ENCODE measurements at regions not wholly inside any gene's neighbourhood (a gene's known extent, or its start where the extent isn't known, plus 50 kb on each side); places are given as distances from the start of the nearest gene placed in this dataset.

GRCh38 chr13:73158851-73159250, 100.0 kb downstream of the KLF5 start:
- Histone ChIP-seq H2AFZ (ENCODE audit: low read depth, low read length, poor library complexity, severe bottlenecking) (peak overlapping the region; percentile 90), H3K4me3 (replicated peaks in 1 of 2; ENCODE audit: low read depth in 1 of 2, low read length in 2 of 2) (no peak overlapping the region), H3K9me3 (ENCODE audit: control insufficient read depth in 1 of 2, insufficient read depth in 1 of 2, low read depth in 1 of 2, low read length in 2 of 2) (peaks cover 0 to 4% of the 10 kb centered on the region in 2 experiments; a peak in 1 of 4 replicates), H3K4me2 (ENCODE audit: low read length) (no peak overlapping the region), H3K9ac (ENCODE audit: low read length) (no peak overlapping the region), H3K36me3 (ENCODE audit: control insufficient read depth in 1 of 2, insufficient read depth in 2 of 2, low read length in 2 of 2) (no peaks in the 10 kb centered on the region), H3K4me1 (ENCODE audit: control insufficient read depth in 1 of 2, insufficient read depth in 2 of 2, low read length in 2 of 2) (peaks cover 5 to 15% of the 10 kb centered on the region in 2 experiments; a peak in 3 of 4 replicates), H3K27ac (ENCODE audit: low read depth, low read length) (no peak overlapping the region), H3K79me2 (ENCODE audit: insufficient read depth, low read length) (no peaks in the 10 kb centered on the region), H3K9me2 (ENCODE audit: insufficient read depth) (no peaks in the 10 kb centered on the region), H3K27me3 (ENCODE audit: insufficient read depth, low read length) (no peaks in the 10 kb centered on the region), H4K20me1 (ENCODE audit: insufficient read depth) (no peaks in the 10 kb centered on the region)
- TF ChIP-seq REST (IDR thresholded peaks at IDR 0.05; ENCODE audit: low read depth) (no peak), ATF3 (IDR thresholded peaks at IDR 0.05) (no peak), EZH2 (IDR thresholded peaks at IDR 0.05) (no peak), RAD21 (IDR thresholded peaks at IDR 0.05; ENCODE audit: low read depth) (no peak), SIN3A (IDR thresholded peaks at IDR 0.05; ENCODE audit: low read depth) (no peak), CEBPB (IDR thresholded peaks at IDR 0.05; ENCODE audit: low read depth) (no peak), SP1 (IDR thresholded peaks at IDR 0.05; ENCODE audit: low read depth) (no peak), CTCF (IDR thresholded peaks at IDR 0.05 in 2 of 3, conservative IDR thresholded peaks at IDR 0.05 in 1 of 3; ENCODE audit: borderline replicate concordance in 1 of 3, insufficient read depth in 1 of 3, low read depth in 2 of 3, low read length in 2 of 3) (no peak), FOSL1 (IDR thresholded peaks at IDR 0.05; ENCODE audit: low read depth) (no peak), ZBTB33 (IDR thresholded peaks at IDR 0.05; ENCODE audit: extremely low read depth, insufficient replicate concordance, low read length) (no peak), EGR1 (IDR thresholded peaks at IDR 0.05; ENCODE audit: low read depth) (no peak), ZFX (IDR thresholded peaks at IDR 0.05) (no peak), ZNF274 (IDR thresholded peaks at IDR 0.05; ENCODE audit: low read depth, low read length) (no peak)
- intact Hi-C loops (cut with micrococcal nuclease), result no loop called here
- no peak for ATAC-seq
- POLR2A ChIA-PET, result no interaction called here
- BruUV-seq (replicated peaks), result no TSS peak
- CTCF ChIA-PET, result no interaction called here
- RAD21 ChIA-PET (ENCODE audit: low non-redundant PET in 1 of 2, low total read pairs in 2 of 2, uncharacterized antibody in 2 of 2, unreplicated experiment in 2 of 2), result no interaction called here
- DNase-seq (ENCODE audit: low read depth, low spot score), result no peak

Measured in HCT116 (cell line).